ENCODE measurements at regions not wholly inside any gene's neighbourhood (a gene's known extent, or its start where the extent isn't known, plus 50 kb on each side); places are given as distances from the start of the nearest gene placed in this dataset.

DNA sequence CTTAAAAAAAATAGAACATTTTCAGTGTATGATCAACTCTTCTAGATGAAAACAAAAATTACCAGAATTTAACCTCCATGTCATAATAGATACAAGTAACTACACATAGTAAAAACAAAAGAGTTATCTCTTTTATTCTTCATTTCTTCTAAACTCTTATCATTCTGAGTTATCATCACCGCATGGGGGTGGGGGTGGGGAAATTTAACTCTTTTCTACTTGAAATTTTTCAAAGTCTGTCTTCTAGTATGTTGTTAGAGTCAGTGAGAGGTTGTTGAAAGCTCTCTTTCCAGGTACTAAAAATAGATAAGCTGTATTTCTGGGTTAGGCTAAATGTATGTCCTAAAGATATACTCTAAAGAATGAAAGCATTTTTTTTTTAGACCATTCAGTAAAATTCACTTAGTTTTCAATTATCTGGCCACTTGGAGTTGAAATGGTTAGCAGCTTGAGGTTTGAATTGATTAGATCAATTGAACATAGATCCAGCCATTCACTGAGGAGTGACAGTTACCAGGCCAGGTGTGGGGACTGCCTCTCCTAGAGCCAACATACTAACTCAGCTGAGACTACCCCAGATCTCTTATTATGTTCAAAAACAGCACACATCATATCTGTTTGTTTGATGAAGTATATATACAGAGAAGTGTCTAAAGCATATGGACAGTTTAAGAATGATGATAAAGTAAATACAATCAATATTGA, 220.7 kb downstream of the IKZF2 start:
- H3K27ac ChIP-seq (ENCODE audit: low read length) = no peak overlapping the region
- no peak overlapping the region for H3K4me2 ChIP-seq (ENCODE audit: low read depth, low read length)
- no peaks in the 10 kb centered on the region for H3K36me3 ChIP-seq (replicated peaks; ENCODE audit: insufficient read depth, low read length)
- H3K9ac ChIP-seq (ENCODE audit: low read length) = no peak overlapping the region
- H3K4me3 ChIP-seq (ENCODE audit: low read length) = no peak overlapping the region
- no peaks in the 10 kb centered on the region for H3K4me1 ChIP-seq (ENCODE audit: low read length)
- no peak for DNase-seq
- no peaks in the 10 kb centered on the region for H4K20me1 ChIP-seq (ENCODE audit: insufficient read depth, low read length)
- H3K9me3 ChIP-seq (replicated peaks; ENCODE audit: insufficient read depth, low read length) = no peaks in the 10 kb centered on the region
- no peaks in the 10 kb centered on the region for H3F3A ChIP-seq (ENCODE audit: insufficient read depth, low read length)
- no peaks in the 10 kb centered on the region for H3K9me2 ChIP-seq (replicated peaks; ENCODE audit: insufficient read depth, low read length)
- TF ChIP-seq, protein P1, sequence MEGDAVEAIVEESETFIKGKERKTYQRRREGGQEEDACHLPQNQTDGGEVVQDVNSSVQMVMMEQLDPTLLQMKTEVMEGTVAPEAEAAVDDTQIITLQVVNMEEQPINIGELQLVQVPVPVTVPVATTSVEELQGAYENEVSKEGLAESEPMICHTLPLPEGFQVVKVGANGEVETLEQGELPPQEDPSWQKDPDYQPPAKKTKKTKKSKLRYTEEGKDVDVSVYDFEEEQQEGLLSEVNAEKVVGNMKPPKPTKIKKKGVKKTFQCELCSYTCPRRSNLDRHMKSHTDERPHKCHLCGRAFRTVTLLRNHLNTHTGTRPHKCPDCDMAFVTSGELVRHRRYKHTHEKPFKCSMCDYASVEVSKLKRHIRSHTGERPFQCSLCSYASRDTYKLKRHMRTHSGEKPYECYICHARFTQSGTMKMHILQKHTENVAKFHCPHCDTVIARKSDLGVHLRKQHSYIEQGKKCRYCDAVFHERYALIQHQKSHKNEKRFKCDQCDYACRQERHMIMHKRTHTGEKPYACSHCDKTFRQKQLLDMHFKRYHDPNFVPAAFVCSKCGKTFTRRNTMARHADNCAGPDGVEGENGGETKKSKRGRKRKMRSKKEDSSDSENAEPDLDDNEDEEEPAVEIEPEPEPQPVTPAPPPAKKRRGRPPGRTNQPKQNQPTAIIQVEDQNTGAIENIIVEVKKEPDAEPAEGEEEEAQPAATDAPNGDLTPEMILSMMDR (IDR thresholded peaks at IDR 0.05; ENCODE audit: low read length) = no peak
- TF ChIP-seq EZH2 (optimal IDR thresholded peaks at IDR 0.05; ENCODE audit: low read depth, low read length) (no peak), EZH2phosphoT487 (IDR thresholded peaks at IDR 0.05; ENCODE audit: low read length) (no peak)
- H3K27me3 ChIP-seq (replicated peaks; ENCODE audit: insufficient read depth, low read length) = no peaks in the 10 kb centered on the region
- H3K79me2 ChIP-seq (ENCODE audit: low read length) = no peaks in the 10 kb centered on the region
- H2AFZ ChIP-seq (ENCODE audit: low read length) = no peak overlapping the region

DNA sequence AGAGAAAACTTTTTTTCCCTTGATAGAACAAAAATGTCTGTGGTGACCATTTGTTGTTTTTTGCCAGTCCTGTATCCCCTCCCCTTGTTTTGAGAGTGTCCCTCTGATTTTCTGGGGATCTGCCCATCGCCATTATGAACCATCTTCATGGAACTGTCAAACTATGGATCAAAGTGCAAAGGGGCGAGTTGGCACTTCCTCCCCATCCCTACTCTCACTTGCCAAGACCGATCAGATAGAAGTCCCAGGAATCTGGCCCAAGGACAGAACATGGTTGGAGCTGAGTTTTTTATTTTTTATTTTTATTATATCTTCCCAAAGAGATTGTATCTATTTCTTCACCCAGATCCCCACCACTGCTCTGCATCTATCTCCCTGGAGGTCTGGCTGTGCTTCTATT, 221.4 kb downstream of the IKZF2 start:
- no peak for TF ChIP-seq EZH2phosphoT487 (IDR thresholded peaks at IDR 0.05; ENCODE audit: low read length)
- TF ChIP-seq EZH2 (optimal IDR thresholded peaks at IDR 0.05; ENCODE audit: low read depth, low read length) = no peak
- TF ChIP-seq, protein P1 (IDR thresholded peaks at IDR 0.05; ENCODE audit: low read length) = no peak

DNA sequence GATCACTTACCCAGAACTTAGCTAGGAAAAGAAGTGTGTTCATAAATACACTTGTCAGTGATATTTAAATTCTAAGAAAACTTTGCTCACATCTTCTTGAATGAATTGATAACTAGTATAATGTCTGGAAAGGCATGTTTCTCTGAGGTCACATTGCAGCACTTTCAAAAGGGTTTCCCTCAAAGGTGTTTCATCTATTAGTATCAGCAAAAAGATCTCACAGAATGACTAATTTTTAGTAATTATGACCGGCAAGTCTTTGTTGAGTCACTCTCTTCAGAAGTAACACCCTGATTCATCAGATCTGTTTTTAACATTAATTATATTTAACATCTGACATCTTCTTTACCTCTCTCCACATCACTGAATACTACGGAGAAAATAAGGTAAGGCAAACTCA, 222.3 kb downstream of the IKZF2 start:
- TF ChIP-seq, protein P1 (IDR thresholded peaks at IDR 0.05; ENCODE audit: low read length) = no peak
- no peak for TF ChIP-seq EZH2 (optimal IDR thresholded peaks at IDR 0.05; ENCODE audit: low read depth, low read length)
- no peak for TF ChIP-seq EZH2phosphoT487 (IDR thresholded peaks at IDR 0.05; ENCODE audit: low read length)
- Histone ChIP-seq H2AFZ (ENCODE audit: low read length) (no peak overlapping the region), H3K79me2 (ENCODE audit: low read length) (no peaks in the 10 kb centered on the region), H3K4me2 (ENCODE audit: low read depth, low read length) (no peak overlapping the region), H3F3A (ENCODE audit: insufficient read depth, low read length) (no peaks in the 10 kb centered on the region), H3K9me3 (replicated peaks; ENCODE audit: insufficient read depth, low read length) (no peaks in the 10 kb centered on the region), H3K27ac (ENCODE audit: low read length) (no peak overlapping the region), H3K9me2 (replicated peaks; ENCODE audit: insufficient read depth, low read length) (no peaks in the 10 kb centered on the region), H3K27me3 (replicated peaks; ENCODE audit: insufficient read depth, low read length) (no peaks in the 10 kb centered on the region), H3K4me1 (ENCODE audit: low read length) (no peaks in the 10 kb centered on the region), H4K20me1 (ENCODE audit: insufficient read depth, low read length) (no peaks in the 10 kb centered on the region), H3K9ac (ENCODE audit: low read length) (no peak overlapping the region), H3K4me3 (ENCODE audit: low read length) (no peak overlapping the region), H3K36me3 (replicated peaks; ENCODE audit: insufficient read depth, low read length) (no peaks in the 10 kb centered on the region)
- DNase-seq = no peak

More for the DNA sequence above, 221.4 kb downstream of the IKZF2 start:
- DNase-seq = no peak
- Histone ChIP-seq H3K4me3 (ENCODE audit: low read length) (no peak overlapping the region), H3K79me2 (ENCODE audit: low read length) (no peaks in the 10 kb centered on the region), H2AFZ (ENCODE audit: low read length) (no peak overlapping the region), H3K36me3 (replicated peaks; ENCODE audit: insufficient read depth, low read length) (no peaks in the 10 kb centered on the region), H3K27me3 (replicated peaks; ENCODE audit: insufficient read depth, low read length) (no peaks in the 10 kb centered on the region), H3F3A (ENCODE audit: insufficient read depth, low read length) (no peaks in the 10 kb centered on the region), H4K20me1 (ENCODE audit: insufficient read depth, low read length) (no peaks in the 10 kb centered on the region), H3K9ac (ENCODE audit: low read length) (no peak overlapping the region), H3K27ac (ENCODE audit: low read length) (no peak overlapping the region), H3K9me2 (replicated peaks; ENCODE audit: insufficient read depth, low read length) (no peaks in the 10 kb centered on the region), H3K4me2 (ENCODE audit: low read depth, low read length) (no peak overlapping the region), H3K4me1 (ENCODE audit: low read length) (no peaks in the 10 kb centered on the region), H3K9me3 (replicated peaks; ENCODE audit: insufficient read depth, low read length) (no peaks in the 10 kb centered on the region)

Data from MM.1S (cell line).